ENCODE measurements at regions not wholly inside any gene's neighbourhood (a gene's known extent, or its start where the extent isn't known, plus 50 kb on each side); places are given as distances from the start of the nearest gene placed in this dataset.

DNA sequence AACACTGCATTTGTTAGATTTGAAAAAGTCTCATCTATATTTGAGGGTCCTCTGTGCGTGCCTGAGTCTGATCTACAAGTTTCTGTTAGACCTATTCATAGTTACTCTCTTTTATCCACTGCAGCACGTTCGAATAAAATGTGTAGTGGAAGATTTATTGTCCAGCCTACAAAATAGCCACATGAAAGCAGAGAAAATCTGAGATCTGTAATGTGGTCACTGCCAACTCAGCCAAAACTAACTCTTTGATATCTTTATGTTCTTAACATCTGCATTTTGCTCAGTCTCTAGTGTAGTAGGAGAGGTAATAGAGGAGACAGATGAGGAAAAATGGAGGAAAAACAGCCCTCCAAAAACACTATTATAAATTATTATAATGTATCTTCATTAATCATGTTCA lies 354.0 kb downstream of the NPR3 start:
- TF ChIP-seq POLR2A (IDR thresholded peaks at IDR 0.05) (no peak), EP300 (IDR thresholded peaks at IDR 0.05) (no peak), POLR2AphosphoS5 (IDR thresholded peaks at IDR 0.05) (no peak)
- TF ChIP-seq, protein P1, sequence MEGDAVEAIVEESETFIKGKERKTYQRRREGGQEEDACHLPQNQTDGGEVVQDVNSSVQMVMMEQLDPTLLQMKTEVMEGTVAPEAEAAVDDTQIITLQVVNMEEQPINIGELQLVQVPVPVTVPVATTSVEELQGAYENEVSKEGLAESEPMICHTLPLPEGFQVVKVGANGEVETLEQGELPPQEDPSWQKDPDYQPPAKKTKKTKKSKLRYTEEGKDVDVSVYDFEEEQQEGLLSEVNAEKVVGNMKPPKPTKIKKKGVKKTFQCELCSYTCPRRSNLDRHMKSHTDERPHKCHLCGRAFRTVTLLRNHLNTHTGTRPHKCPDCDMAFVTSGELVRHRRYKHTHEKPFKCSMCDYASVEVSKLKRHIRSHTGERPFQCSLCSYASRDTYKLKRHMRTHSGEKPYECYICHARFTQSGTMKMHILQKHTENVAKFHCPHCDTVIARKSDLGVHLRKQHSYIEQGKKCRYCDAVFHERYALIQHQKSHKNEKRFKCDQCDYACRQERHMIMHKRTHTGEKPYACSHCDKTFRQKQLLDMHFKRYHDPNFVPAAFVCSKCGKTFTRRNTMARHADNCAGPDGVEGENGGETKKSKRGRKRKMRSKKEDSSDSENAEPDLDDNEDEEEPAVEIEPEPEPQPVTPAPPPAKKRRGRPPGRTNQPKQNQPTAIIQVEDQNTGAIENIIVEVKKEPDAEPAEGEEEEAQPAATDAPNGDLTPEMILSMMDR (IDR thresholded peaks at IDR 0.05): no peak

DNA sequence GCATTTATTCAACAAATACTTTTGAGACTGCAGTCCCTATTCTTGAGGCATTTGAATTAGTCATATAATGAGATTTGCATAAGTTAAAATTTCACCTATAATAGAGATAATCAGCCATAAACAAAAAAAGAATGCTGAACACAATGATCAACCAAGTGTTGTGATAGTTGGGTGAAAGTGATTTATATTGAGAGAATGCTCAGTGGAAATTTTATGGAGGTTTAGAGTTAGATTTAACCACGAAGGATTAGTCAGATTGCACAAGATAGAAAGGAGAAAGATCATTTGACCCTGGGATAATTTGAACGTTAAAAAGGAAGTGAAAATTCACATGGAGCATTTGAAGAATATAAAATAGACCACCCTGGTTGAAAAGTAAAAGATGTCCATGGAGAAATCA lies 356.2 kb downstream of the NPR3 start:
- Histone ChIP-seq H3K27ac (no peak overlapping the region), H3K36me3 (no peaks in the 10 kb centered on the region), H3K4me1 (no peaks in the 10 kb centered on the region), H3K27me3 (no peaks in the 10 kb centered on the region), H3K9me3 (no peaks in the 10 kb centered on the region), H3K4me3 (no peak overlapping the region)
- DNase-seq (ENCODE audit: low spot score in 2 of 2): no peak
- TF ChIP-seq POLR2A (IDR thresholded peaks at IDR 0.05) (no peak), POLR2AphosphoS5 (IDR thresholded peaks at IDR 0.05) (no peak), EP300 (IDR thresholded peaks at IDR 0.05) (no peak)
- TF ChIP-seq, protein P1 (IDR thresholded peaks at IDR 0.05): no peak
- 44% methylated on average over 2 of the region's 2 CpGs for WGBS

More for the DNA sequence above, 354.0 kb downstream of the NPR3 start:
- H3K4me1 ChIP-seq: no peaks in the 10 kb centered on the region
- H3K4me3 ChIP-seq: no peak overlapping the region
- H3K27me3 ChIP-seq: no peaks in the 10 kb centered on the region
- DNase-seq (ENCODE audit: low spot score in 2 of 2): no peak
- WGBS: 59% methylated on average over 3 of the region's 3 CpGs
- no peaks in the 10 kb centered on the region for H3K9me3 ChIP-seq
- no peaks in the 10 kb centered on the region for H3K36me3 ChIP-seq
- no peak overlapping the region for H3K27ac ChIP-seq

DNA sequence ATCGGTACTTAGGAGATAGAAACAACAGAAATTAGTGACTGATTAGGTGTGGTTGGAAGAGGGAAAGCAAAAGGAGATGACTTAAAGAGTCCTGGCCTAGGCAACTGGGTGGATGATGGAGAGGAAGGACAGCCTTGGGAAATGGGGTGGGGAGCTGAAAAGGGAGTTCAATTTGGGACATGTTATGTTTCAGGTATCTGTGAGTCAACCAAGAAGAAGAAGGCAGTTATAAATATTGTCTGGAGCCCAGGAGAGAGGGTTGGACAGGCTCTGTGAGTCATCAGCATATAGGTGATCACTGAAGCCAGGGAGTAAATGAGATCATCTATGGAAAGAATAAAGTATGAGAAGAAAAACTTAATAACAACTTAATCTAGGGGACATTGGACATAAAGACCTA lies 357.7 kb downstream of the NPR3 start:
- Histone ChIP-seq H3K27ac (no peak overlapping the region), H3K9me3 (no peaks in the 10 kb centered on the region), H3K36me3 (no peaks in the 10 kb centered on the region), H3K27me3 (no peaks in the 10 kb centered on the region), H3K4me1 (no peaks in the 10 kb centered on the region), H3K4me3 (no peak overlapping the region)
- whole genome bisulfite sequencing: 44% methylated on average over 1 of the region's 1 CpG
- no peak for DNase-seq (ENCODE audit: low spot score in 2 of 2)
- TF ChIP-seq, protein P1 (IDR thresholded peaks at IDR 0.05): no peak
- no peak for TF ChIP-seq POLR2AphosphoS5 (IDR thresholded peaks at IDR 0.05)
- no peak for TF ChIP-seq EP300 (IDR thresholded peaks at IDR 0.05)
- no peak for TF ChIP-seq POLR2A (IDR thresholded peaks at IDR 0.05)

DNA sequence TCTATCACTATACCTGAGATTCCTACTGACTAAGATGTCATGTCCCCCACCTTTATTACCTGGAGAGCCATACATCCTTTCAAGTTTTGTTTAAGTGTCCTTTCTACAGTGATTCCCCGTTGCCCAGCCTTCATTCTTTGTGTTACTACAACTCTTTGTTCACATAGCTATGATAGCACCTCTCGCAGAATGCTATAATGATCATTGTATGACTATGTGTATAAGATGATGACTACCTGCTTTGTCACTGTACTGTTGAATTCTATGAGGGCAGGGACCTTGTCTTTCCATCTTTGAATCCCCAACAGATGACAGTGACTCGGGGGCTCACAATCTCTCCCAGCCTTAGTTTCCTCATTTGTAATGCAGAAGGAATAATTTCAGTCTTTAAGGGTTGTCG lies 361.2 kb downstream of the NPR3 start:
- Histone ChIP-seq H3K4me1 (no peaks in the 10 kb centered on the region), H3K4me3 (no peak overlapping the region), H3K9me3 (no peaks in the 10 kb centered on the region), H3K36me3 (no peaks in the 10 kb centered on the region), H3K27me3 (no peaks in the 10 kb centered on the region), H3K27ac (no peak overlapping the region)
- TF ChIP-seq EP300 (IDR thresholded peaks at IDR 0.05) (no peak), POLR2A (IDR thresholded peaks at IDR 0.05) (no peak), POLR2AphosphoS5 (IDR thresholded peaks at IDR 0.05) (no peak)
- TF ChIP-seq, protein P1 (IDR thresholded peaks at IDR 0.05): no peak
- no peak for DNase-seq (ENCODE audit: low spot score in 2 of 2)
- WGBS: 92% methylated on average over 4 of the region's 4 CpGs

DNA sequence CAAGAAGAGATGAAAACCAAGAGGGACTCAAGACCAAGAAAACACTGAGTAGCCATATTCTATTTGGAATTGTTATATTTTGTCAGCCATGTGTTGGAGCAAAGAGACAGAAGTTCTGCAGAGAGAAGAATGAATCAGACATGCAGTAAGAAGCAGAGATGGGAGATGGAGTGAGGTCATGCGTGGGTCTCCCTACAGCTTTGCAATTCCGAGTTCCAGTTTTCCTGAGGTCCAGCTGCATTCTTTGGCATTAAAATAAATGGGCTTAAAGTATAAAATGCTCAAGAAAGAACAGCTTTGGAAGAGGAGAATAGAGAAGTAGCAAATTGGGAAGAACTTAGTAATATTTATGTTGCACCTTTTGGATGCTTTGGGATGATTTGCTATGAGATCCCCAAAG lies 361.6 kb downstream of the NPR3 start:
- Histone ChIP-seq H3K4me3 (no peak overlapping the region), H3K9me3 (no peaks in the 10 kb centered on the region), H3K27ac (no peak overlapping the region), H3K27me3 (no peaks in the 10 kb centered on the region), H3K36me3 (no peaks in the 10 kb centered on the region), H3K4me1 (no peaks in the 10 kb centered on the region)
- DNase-seq (ENCODE audit: low spot score in 2 of 2): no peak
- TF ChIP-seq POLR2A (IDR thresholded peaks at IDR 0.05): no peak
- no peak for TF ChIP-seq POLR2AphosphoS5 (IDR thresholded peaks at IDR 0.05)
- no peak for TF ChIP-seq EP300 (IDR thresholded peaks at IDR 0.05)
- TF ChIP-seq, protein P1 (IDR thresholded peaks at IDR 0.05): no peak
- WGBS: 78% methylated on average over 2 of the region's 2 CpGs

Data from suprapubic skin (tissue), 4 donors.